ENCODE measurements at regions not wholly inside any gene's neighbourhood (a gene's known extent, or its start where the extent isn't known, plus 50 kb on each side); places are given as distances from the start of the nearest gene placed in this dataset.
"Not testable (repeated sequence)": the region's sequence is repeated elsewhere in the genome, so short reads cannot be mapped to it uniquely, and the experiment has no call there.

DNA sequence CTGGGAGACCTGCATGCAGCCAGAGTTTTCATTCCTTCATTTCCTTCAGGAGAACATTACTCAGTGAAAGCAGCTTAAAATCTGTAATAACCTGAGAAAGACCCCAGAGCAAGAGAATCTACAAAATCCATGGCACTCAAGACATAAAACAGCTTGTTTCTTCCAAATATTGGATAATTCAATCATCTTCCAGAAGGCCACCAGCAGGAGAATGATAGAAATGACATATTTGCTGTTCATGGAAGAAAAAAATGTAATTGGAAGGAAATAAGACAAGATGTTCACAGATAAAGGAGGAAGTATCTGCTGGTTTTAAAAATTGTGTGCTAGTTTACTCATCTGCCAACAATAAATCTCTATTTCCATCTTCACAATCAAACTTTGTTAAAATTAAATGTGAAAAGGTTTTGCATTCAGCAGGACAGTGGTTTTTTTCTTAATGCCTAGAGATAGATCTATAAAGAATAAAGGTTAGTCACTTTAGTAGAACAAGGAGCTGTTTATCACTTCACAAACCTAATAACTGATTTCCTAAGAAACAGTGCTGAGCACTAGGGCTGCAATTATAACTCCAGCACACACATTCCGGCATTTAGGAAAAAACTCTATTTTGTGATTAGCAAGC, 530.8 kb downstream of the NSUN3 start:
- no peak for DNase-seq (ENCODE audit: low read depth)

DNA sequence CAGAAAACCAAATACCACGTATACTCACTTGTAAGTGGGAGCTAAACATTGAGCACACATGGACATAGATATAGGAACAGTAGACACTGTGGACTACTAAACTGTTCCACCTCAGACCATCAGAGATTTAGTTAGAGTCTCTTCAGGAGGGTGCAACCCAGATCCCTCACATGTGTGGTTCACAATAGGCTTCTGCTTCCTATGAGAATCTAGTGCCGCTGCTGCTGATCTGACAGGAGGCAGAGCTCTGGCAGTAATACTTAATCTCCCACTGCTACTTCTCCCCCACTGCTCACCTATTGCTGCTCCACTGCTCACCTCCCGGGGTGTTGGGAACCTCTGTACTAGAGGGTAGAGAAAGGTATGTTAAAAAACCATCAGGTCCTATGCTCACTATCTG, 533.3 kb downstream of the NSUN3 start:
- no peak for DNase-seq (ENCODE audit: low read depth)

DNA sequence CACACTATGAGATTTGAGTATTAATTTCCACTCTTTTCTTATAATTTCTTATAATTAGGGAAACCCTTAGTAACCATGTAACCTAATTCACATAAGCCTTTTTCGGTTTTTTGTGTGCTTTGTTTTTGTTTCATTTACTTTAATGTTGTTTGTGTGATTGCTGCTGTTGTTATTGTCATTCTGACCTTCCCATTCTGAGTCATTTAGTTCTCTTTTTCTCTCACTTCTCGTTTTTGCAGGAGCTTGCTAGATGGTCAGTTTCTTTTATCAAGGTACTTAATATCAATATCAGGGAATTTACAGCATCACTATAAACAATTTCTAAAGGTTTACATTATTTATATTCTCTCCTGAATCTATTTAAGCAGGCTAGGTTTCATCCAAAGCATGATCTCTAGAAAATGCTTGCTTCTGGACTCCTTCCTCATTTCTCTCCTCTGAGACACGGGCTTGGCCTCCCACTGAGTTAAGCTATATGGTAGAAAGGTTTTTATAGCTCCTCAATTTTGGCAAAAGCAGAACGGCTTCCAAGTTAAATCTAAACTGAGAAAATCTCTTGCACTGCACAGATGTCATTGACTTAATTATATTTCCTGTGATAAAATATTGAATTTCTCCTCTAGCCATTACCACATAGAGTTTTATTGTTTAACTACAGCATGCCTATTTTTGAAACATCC, 534.2 kb downstream of the NSUN3 start:
- DNase-seq (ENCODE audit: low read depth) = no peak

DNA sequence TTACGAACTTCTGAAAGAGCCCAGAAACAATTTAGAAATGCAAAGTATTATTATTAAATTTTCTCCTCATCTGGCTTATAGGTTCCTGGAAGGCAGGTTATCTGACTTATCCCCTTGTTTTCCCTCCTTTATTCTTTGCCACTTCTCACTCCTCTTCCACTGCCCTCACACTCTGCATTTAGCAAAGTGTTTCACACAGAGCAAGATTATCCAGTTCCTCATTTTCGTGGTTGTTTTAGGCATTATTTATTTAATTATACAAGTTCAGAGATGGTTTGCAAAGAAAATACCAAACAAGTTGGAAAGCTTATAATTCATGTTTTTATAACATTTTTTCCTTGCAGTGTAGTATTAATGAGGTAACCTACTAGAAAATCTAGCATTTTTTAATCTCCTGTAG, 544.9 kb downstream of the NSUN3 start:
- DNase-seq (ENCODE audit: low read depth) = no peak

DNA sequence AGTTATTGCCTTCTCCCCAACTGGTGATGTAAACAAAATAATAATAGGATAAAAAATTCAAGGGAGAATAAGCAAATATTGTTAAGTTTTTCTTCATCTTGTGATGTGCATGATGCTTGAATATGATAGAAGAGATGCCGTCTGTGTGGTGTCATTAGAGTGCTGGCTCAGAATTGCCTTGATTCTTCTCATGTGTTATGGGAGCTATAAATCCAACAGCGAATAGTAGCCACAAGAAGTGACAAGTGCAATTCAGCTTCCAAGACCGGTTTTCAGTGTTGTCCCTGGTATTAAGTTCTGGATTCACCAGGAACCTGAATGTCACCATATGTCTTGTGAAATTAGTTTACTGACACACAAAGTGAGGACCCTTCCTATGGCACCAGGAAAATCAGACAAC, 547.0 kb downstream of the NSUN3 start:
- DNase-seq (ENCODE audit: low read depth) = no peak

DNA sequence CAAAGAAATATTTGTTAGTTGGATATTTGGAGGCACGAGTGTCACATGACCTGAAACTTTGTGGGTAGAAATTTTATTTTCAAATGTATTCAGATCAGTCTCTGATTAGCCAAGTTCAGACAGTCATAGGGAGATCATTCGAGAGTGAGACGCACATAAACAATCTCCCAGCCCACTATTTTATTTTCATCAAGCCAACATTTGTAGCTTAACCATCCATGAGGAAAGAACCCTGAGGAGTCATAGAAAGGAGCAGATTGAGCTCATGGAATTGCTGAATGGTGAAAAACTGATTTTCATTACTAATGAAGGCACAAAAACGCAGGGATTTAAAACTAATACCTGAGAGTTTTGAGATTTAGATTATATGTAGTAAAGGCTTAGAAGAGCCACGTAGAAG, 548.7 kb downstream of the NSUN3 start:
- DNase-seq (ENCODE audit: low read depth) = no peak

DNA sequence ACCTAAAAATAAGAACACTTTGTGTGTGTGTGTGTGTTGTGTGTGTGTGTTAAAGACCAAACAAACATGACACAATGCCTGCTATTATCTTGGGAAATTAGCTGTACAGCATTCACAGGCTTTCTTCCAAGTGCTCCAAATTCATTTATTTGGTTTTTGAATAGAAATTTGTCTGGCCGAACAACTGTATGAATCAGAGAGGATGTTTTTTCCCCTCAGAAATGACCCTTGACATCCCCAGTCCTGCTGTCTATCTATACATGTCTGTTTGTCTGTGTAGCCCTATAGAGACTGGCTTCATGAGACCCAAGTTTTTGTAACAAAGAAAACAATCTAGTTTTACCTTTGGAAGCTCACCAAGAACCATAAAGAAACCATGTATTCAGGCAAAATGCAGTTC, 549.8 kb downstream of the NSUN3 start:
- DNase-seq (ENCODE audit: low read depth) = no peak

DNA sequence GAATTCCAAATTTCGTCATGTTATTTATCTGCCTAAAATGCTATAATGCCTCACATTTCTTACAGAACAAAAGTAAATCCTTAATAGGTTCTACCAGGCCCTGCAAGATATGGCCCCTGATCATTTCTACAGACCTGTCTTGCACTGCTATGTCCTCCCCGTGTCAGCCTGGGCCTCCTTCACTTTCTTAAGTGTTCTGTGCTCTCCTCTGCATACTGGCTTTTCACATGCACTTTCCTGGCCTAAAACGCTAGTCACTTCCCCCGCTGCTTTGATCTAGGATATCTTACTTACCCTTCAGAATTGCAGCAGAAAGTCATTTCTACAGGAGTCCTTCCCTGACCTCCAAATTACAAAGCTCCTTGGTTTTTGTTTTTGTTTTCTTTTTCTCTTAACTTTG, 551.3 kb downstream of the NSUN3 start:
- DNase-seq (ENCODE audit: low read depth) = no peak

DNA sequence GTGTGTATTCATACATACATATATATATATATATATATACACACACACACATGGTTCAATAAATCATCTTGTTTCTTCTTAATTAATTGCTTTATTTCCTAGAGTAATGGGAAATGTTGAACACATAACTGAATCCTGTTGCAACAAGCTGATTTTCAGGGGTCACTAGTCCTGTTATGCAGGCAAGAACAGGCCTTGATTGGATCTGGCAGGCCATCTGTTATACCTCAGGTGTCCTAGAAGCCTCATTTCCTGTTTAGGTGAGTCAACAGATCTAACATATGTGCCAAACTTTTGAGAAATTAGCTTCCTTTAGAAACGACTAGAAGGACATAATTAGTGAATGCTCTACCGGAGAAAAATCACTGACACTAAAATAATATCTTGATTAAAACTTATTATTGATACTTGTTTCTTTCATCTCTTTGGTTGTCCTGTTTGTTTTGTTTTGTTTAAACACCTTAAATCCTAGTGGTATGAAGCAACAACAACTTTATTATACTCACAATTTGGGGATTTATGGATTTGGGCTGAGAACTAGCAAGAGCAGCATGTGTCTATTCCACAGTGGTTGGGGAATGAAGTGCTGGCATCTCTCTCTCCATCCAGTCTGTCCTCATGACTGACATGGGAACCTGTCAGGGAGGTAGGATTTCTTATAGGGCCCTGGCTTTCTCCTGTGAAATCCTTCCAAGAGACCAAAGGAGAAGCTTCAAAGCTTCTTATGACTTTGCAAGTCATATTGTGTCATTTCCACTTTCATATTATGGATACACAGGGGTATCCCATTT, 552.6 kb downstream of the NSUN3 start:
- no peak for DNase-seq (ENCODE audit: low read depth)

DNA sequence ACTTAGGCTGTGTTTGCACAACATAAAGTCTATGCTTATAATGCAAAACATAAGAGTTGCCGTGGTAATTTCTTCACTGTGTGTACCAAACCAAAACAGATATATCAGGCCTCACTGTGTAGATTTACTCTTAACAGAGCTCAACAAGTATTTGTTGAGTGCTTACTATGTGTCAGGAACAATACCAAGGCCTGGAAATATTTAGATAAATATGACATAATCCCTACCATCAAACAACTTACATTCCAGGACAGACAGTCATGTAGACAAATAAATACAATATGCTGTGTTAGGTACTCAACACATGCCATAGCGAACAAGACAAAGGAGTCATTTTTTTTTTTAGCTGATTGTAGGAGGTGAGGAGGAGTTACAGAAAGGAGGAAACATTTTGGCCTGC, 554.0 kb downstream of the NSUN3 start:
- DNase-seq (ENCODE audit: low read depth) = no peak

DNA sequence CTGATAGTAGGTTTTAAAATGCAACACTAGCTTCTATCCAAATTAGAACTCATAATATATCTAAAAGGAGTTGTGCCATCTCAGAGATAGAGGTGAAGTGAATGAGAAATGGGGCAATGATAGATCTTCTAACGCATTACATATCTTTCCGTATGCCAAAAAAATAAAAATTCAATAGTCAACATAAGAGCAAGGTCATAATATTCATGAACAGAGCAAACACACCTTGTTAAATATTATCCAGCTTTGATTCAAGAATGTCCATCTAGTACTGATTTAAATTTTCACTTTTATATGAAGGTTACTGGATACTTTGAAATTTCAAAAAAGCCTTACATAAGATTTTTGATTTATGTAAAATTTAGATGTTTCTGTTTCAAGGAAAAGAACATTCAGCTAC, 554.5 kb downstream of the NSUN3 start:
- no peak for DNase-seq (ENCODE audit: low read depth)

DNA sequence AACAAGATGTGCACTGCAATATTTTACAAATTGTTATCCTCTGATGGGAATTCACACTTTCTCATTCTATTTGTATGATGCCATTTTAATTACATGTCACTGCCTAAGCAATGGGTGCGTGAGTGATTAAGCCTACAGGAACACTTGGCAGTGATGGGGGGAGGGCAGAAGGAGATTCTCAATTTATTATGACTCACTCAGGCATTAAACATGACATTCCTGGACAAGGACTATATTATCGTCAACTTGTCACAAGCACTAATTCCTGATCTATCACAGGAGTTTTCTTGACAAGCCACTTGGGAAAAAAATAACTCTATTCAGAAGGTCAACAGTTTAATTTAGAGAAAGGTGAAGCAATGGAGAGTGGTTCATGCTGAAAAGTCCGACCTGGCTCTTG, 556.8 kb downstream of the NSUN3 start:
- DNase-seq (ENCODE audit: low read depth) = no peak

DNA sequence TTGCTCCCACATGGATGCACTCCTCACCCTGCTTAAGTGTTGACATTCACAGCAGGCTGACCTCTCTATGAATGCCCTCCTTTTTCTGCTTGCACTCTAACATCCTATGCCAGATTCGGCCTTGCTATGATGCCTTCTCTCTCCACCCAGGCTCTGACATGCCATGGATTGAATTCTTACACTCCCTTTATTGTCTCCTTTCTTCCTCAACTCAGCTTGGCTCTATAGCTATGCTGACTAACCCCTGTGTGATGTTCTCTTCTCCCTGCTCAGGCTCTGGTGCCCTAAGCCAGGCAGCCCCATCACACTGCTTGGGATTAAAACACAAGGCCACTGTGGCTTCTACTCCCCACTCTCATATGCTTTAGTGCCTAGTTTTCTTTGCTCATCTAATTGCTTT, 563.7 kb downstream of the NSUN3 start:
- no peak for DNase-seq (ENCODE audit: low read depth)

DNA sequence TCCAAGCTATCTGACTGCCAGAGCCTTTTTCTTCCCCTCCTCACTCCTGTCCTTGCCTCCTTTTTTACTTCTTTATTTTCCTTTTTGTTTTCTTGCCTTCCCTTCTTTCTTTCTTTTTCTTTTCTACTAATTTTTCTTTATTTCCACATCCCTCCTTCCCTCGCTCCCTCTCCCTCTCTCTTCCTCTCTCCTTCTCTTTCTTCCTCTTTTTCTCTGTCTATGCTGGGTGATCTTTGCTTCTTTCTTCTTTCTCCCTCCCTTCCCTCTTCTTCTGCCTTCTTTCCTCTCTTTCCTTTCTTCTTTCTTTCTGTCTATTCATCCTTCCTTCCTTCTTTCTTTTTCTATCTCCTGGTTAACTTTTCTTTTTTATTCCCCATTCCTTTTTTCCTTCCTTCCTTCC, 564.8 kb downstream of the NSUN3 start:
- DNase-seq (ENCODE audit: low read depth) = no peak

DNA sequence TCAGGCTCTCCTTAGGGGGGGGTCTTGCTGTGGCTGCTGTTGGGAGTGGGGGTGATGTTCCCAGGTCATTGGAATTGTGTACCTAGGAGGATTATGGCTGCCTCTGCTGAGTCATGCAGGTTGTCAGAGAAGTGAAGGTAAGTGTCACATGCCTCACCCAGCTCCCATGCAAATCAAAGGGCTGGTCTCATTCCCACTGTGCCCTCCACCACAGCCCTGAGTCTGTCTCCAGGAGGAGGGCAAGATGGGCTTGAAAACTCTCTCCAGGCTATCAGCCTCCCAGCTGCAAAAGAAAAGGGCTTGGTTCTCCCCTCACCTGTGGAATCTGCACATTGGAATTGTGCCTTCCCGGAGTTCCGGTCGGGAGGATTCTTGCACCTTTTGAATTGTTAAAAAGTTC, 580.5 kb downstream of the NSUN3 start:
- no peak for DNase-seq (ENCODE audit: low read depth)

DNA sequence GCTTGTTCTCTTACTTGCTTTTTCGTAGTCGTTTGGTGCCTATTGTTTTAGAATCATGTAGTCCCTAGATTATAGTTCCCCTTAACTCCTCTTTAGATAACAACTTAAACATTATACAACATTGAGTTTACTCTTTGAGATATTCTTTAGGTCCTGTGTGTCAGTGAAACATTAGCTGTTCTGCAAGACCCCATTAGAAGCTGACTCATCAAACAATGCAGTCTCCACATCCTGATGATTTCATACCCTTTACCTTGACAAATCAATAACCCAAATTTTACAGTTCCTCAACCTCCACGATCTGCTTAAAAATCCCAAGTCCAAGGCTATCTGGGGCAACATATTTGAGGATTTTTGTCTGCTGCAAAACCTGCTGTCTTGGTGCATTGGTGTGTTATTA, 582.9 kb downstream of the NSUN3 start:
- DNase-seq (ENCODE audit: low read depth) = no peak

DNA sequence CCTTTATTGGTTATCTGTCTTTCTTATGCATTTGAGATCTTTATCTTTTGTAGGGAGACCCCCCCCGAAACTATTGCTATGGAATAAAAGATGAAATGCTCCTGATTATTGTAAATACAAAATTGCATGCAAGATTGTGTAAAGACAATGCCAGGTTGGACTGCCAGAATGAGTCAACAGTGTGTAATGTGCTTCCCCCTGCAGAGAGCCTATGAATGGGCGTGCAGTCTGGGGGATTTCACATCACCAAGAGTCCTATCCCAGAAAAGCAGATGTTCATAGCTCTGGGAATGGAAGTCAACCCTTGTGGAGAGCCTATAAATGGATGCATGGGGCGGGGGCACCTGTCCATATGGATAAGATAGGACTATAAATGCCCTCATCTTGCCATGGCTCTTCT, 584.3 kb downstream of the NSUN3 start:
- no peak for DNase-seq (ENCODE audit: low read depth)

DNA sequence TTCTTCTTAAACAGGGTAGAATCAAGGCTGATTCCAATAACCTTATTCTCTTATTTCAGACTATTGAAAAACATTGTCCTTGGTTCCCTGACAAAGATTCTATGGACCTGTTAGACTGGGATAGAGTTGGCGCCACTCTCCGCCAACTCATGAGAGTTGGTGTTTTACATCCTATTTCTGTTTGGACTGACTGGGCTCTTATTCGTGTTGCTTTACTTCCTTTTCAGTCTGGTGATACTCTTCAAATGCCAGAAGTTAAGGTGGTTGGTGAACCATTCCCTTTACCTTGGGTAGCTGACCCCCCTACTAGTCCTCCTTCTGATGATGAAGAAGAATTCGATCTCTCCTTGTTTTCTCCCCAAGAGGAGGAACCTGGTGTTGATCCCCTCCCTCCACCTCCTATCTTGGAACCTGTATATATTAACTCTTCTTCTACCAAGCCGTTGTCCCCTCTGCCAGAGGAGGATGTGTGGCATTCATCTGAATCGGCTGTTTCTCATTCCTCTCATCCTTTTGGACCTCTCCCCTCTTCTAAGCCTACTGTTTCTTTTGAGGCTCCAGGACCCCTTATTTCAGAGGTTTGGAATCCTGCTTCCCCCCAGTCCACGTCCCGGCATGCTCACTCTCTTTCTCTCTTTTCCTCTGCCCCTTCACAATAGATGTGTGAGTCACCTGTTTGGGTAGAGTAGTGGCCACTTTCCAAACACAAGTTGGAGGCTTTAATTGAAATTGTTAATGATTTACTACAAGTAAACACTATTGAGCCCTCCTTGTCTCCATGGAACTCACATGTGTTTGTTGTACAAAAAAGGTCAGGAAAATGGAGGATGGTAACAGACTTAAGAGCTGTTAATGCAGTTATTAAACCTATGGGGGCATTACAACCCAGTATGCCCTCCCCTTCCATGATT, 585.7 kb downstream of the NSUN3 start:
- not testable (repeated sequence) for DNase-seq (ENCODE audit: low read depth)

DNA sequence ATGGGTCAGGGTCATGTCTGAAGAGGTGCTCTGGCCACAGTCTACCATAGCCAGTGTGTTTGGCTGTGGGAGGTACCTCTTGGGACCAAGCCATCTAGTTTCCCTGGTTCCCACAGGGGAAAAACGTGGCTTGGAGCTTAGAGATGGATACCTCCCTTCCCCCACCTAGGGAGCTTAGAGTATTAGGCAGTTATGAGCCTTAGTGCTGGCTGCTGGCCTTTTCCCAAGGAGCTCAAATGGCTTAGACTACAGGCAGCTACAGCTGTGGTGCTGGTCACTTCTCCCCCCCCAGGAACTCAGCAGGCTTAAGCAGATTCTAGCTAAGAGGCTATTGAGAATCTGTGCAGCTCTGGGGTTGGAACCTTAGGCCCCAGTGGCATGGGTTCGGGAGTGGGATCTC, 591.2 kb downstream of the NSUN3 start:
- DNase-seq (ENCODE audit: low read depth) = no peak

DNA sequence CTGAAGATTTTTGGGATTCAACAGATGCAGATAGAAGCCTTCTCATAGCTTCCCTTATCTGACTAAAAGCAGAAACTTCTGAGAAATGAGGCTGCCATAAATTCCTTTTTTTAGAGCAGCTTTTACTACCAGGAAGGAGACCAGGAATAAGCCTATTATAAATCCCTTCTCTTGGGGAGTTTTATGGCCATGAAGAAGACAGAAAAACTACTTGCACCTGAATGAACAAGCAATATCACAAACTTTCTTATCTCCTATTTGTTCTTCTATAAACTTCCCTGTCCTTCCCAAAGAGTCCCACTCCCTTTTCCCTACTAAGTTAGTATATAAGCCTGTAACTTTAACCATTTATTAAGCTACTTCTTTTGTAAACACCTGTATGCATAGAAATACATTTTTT, 603.1 kb downstream of the NSUN3 start:
- no peak for DNase-seq (ENCODE audit: low read depth)

DNA sequence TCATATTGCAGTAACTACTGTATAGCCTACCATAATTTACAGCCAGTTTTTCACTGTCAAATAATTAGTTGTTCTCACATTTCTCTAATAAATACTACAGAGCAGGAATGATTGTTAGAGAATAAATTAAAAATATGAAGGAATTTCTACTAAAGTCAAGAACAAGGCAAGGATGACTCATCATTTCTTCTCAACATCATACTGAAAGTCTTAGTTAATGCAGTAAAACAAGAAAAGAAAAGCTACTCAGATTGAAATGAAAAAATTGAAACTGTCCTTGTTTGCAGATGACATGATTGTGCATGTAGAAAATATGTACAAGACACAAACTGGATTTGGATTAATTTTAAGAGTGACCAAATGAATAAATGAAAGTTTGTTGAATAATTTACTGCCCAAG, 608.2 kb downstream of the NSUN3 start:
- DNase-seq (ENCODE audit: low read depth) = no peak

DNA sequence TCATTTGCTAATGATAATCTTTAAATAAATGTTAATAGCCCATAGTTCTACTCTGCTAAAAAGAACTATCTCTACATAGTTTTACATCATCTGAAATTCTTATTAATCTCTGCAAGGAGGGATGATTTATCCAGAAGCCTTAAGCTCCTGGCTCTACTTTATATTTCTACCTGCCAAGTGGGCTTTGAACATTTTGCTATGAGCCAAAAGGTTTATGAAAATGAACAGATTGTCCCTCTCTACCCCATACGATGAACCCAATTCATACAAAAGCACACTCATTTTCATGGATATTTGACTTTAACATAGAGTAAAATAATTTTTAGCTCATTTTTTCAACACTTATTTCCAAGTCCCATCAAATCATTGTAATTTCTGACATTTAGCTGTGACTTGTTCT, 611.0 kb downstream of the NSUN3 start:
- DNase-seq (ENCODE audit: low read depth) = no peak
